Ovary (tissue), 7 donors: ENCODE measurements at regions not wholly inside any gene's neighbourhood (a gene's known extent, or its start where the extent isn't known, plus 50 kb on each side); places are given as distances from the start of the nearest gene placed in this dataset.

Experiments used
- DNase-seq, 5 donors: peaks; one replicate each; pipeline ENCODE4 v3.0.0-alpha.2; 2019 to 2020
- H3K27ac ChIP-seq, 2 donors: fragments of 200-600 bp; one replicate each; pipeline versions ENCODE4 v1.5.1 to v1.8.0; 2019 to 2022
- H3K27me3 ChIP-seq: fragments of 200-600 bp; one replicate; pipeline ENCODE4 v1.8.0; 2022
- H3K36me3 ChIP-seq: fragments of 200-600 bp; sonication (generic); one replicate; pipeline ENCODE4 v1.5.1; 2019
- H3K4me1 ChIP-seq: one replicate; pipeline ENCODE4 v1.8.1; 2013; ENCODE audit warnings: mild to moderate bottlenecking, moderate library complexity; ENCODE audit not compliant: insufficient read depth
- H3K4me3 ChIP-seq: fragments of 200-600 bp; sonication (generic); one replicate; pipeline ENCODE4 v1.5.1; 2017
- H3K9me3 ChIP-seq, 2 donors: fragments of 200-600 bp in 1 of 2; sonication (generic) in 1 of 2; one replicate each; pipeline versions ENCODE4 v1.5.1 to v1.8.1; 2013 to 2019; ENCODE audit warnings: mild to moderate bottlenecking in 1 of 2, moderate library complexity in 1 of 2
- CTCF ChIP-seq, 3 donors: fragments of 450-650 bp in 2 of 3; fragments of 200-600 bp in 1 of 3; IDR thresholded peaks; one replicate each; pipeline versions ENCODE4 v1.5.1 to v1.8.0; 2016 to 2022; ENCODE audit warnings: antibody characterized with exemption in 3 of 3, mild to moderate bottlenecking in 1 of 3
- EP300 ChIP-seq: sonication (generic); formaldehyde crosslinking; IDR thresholded peaks from one replicate; pipeline ENCODE4 v1.6.1; 2017; ENCODE audit warnings: antibody characterized with exemption
- POLR2A ChIP-seq: fragments of 450-650 bp; IDR thresholded peaks from one replicate; pipeline ENCODE4 v1.6.1; 2017; ENCODE audit warnings: antibody characterized with exemption, mild to moderate bottlenecking, moderate library complexity
- WGBS, 3 donors: extraction: QIAGEN DNeasy Blood & Tissue Kit in 1 of 3; methylation state at CpG; one replicate each; pipeline versions ENCODE4 v1.1.5 to v1.1.7; 2013 to 2017; 5-methylcytosine and 5-hydroxymethylcytosine counted together
- intact Hi-C, 4 donors: fragments of 100-400 bp; cut with DNase I; formaldehyde crosslinking; loops; one replicate each; pipeline versions ENCODE4 v1.11.0 to v1.15.1; 2022 to 2023
- donor health status: DM: no; HTN: no; CAD: no; lungs with moderate emphysema.
- donor health status: DM: no; HTN: no; CAD: no.
- donor health status: Bipolar disorder and iron deficiency.
- donor health status: DM: no; HTN: no; CAD: no.
- donor health status: DM: yes; HTN: yes; CAD: no.

DNA sequence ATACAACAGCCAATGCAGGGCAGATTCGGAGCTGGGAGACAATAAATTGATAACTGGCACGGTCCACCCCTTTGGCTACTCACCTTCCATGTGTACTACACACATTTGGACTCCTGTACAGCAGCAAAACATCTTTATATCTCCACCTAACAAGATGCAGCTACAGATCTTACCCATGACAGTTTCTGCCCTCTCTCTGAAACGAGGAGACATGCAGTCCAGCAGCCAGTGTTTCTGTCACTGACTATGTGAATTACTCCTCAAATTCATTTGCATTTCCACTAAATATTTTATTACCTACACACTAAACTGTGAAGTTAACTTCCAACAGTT is 58.7 kb upstream of the BEGAIN start:
- WGBS, 3 donors: 42 to 45% (median 44%) methylated on average over 3 of the region's 3 CpGs
- H3K4me1 ChIP-seq: no peaks in the 10 kb centered on the region
- intact Hi-C loops: loop anchor here (5.0 to 10.0 kb wide), 4 partner anchors 201 to 264 kb away; no protein-coding TSS in a partner anchor

DNA sequence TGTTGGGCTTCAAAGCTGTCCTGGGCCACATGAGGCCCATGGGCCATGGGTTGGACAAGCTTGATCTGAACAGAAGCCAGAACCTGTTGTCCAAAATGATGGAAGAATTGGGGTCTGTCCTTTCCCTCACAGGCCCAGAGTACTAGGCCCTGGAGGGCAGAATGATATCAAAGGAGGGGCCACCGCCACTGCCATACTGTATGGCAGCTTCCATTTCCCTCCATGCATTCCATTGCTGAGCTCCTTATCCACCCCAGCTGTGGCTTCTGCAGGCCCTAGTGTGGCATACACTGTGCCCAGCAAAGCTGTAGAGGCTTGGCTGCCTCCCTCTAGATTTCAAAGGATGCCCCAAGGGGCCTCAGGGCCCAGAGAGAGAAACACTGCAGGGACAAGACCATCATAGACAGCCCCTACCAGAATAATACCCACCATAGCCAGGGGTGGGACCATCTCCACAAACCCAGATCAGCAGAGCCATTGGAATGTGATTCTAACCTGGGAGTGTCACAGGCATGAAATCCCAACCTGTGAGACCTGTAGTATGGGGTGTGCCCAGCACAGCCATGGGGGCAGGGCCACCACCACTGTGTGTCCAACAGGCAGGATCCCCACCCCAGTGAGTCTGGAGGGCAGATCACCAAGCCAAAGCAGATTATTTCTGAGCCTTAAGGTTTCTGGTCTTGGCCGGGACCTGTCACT is 61.4 kb upstream of the BEGAIN start:
- Histone ChIP-seq H3K27ac (no peak overlapping the region), H3K36me3 (no peaks in the 10 kb centered on the region), H3K9me3 (no peaks in the 10 kb centered on the region), H3K27me3 (no peaks in the 10 kb centered on the region), H3K4me1 (no peaks in the 10 kb centered on the region), H3K4me3 (no peak overlapping the region)
- 90 to 97% (median 95%) methylated on average over 2 of the region's 2 CpGs for WGBS, 3 donors
- no peak for TF ChIP-seq CTCF (IDR thresholded peaks at IDR 0.05)
- TF ChIP-seq EP300: no peak
- TF ChIP-seq POLR2A: no peak
- intact Hi-C loops: loop anchor here (5.0 to 10.0 kb wide), 4 partner anchors 204 to 266 kb away; no protein-coding TSS in a partner anchor
- DNase-seq: peak in 1 of 5 donors; percentile 19

More for the DNA sequence above, 58.7 kb upstream of the BEGAIN start:
- Histone ChIP-seq H3K9me3 (no peaks in the 10 kb centered on the region), H3K36me3 (no peaks in the 10 kb centered on the region), H3K27me3 (no peaks in the 10 kb centered on the region), H3K4me3 (no peak overlapping the region), H3K27ac (no peak overlapping the region)
- no peak for DNase-seq
- TF ChIP-seq POLR2A: no peak
- no peak for TF ChIP-seq CTCF (IDR thresholded peaks at IDR 0.05)
- TF ChIP-seq EP300: no peak

- intact Hi-C loops: loop anchor here (5.0 to 10.0 kb wide), 4 partner anchors 204 to 267 kb away; no protein-coding TSS in a partner anchor
- no peaks in the 10 kb centered on the region for H3K27me3 ChIP-seq
- H3K4me3 ChIP-seq: no peak overlapping the region
- H3K9me3 ChIP-seq: no peaks in the 10 kb centered on the region
- TF ChIP-seq CTCF (IDR thresholded peaks at IDR 0.05): no peak
- TF ChIP-seq EP300: no peak
- TF ChIP-seq POLR2A: no peak
- no peak for DNase-seq
- 33 to 85% (median 78%) methylated on average over 1 of the region's 1 CpG for WGBS, 3 donors
- H3K27ac ChIP-seq: no peak overlapping the region
- H3K36me3 ChIP-seq: no peaks in the 10 kb centered on the region
- H3K4me1 ChIP-seq: no peaks in the 10 kb centered on the region
Observed at GRCh38 chr14:100649173-100649519, 61.9 kb upstream of the BEGAIN start.

DNA sequence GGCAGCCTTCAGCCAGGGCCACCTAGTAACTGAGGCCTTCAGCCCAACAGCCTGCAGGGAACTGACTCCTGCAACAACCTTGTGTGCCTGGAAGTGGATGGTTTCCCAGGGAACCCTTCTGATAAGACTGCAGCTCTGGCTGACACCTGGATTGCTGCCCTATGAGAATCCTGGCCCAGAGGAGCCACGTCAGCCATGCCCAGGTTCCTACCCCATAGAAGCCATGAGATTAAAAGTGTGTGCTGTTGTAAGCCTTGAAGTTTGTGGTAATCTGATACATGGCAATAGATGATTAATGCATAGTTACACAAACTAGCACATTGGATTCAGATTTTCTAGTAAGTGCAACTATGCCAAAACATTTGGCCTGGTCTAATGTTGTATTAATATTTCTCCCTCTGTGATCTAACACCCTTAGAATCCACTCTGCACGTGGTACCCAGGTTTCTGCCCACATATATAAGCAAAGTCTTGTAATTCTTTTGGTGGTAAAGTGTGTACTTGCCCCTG is 64.8 kb upstream of the BEGAIN start:
- intact Hi-C loops: no loop called here
- H3K9me3 ChIP-seq: no peaks in the 10 kb centered on the region
- no peaks in the 10 kb centered on the region for H3K27me3 ChIP-seq
- no peak for DNase-seq
- H3K4me1 ChIP-seq: no peaks in the 10 kb centered on the region
- TF ChIP-seq EP300 (no peak), CTCF (IDR thresholded peaks at IDR 0.05) (no peak), POLR2A (no peak)
- no peaks in the 10 kb centered on the region for H3K36me3 ChIP-seq
- no peak overlapping the region for H3K27ac ChIP-seq
- 60 to 78% (median 62%) methylated on average over 2 of the region's 2 CpGs for WGBS, 3 donors
- no peak overlapping the region for H3K4me3 ChIP-seq
